ENCODE measurements at regions not wholly inside any gene's neighbourhood (a gene's known extent, or its start where the extent isn't known, plus 50 kb on each side); places are given as distances from the start of the nearest gene placed in this dataset.
"Not testable (repeated sequence)": the region's sequence is repeated elsewhere in the genome, so short reads cannot be mapped to it uniquely, and the experiment has no call there.

GRCh38 chr3:110618512-110619226 is 452.9 kb upstream of the NECTIN3 start:
- no peak for DNase-seq (ENCODE audit: low spot score)

- DNase-seq (ENCODE audit: low spot score), result no peak
These were observed 451.5 kb upstream of the NECTIN3 start for GRCh38 chr3:110620118-110620517.

GRCh38 chr3:110623571-110623970 is 448.0 kb upstream of the NECTIN3 start:
- DNase-seq (ENCODE audit: low spot score), result no peak

GRCh38 chr3:110624576-110624975 is 447.0 kb upstream of the NECTIN3 start:
- no peak for DNase-seq (ENCODE audit: low spot score)

- no peak for DNase-seq (ENCODE audit: low spot score)
These were observed 446.3 kb upstream of the NECTIN3 start for GRCh38 chr3:110625201-110625747.

GRCh38 chr3:110626652-110627111 is 444.9 kb upstream of the NECTIN3 start:
- not testable (repeated sequence) for DNase-seq (ENCODE audit: low spot score)

GRCh38 chr3:110628650-110629301 is 442.8 kb upstream of the NECTIN3 start:
- no peak for DNase-seq (ENCODE audit: low spot score)

GRCh38 chr3:110629917-110630316 is 441.7 kb upstream of the NECTIN3 start:
- no peak for DNase-seq (ENCODE audit: low spot score)

GRCh38 chr3:110644203-110644602 is 427.4 kb upstream of the NECTIN3 start:
- no peak for DNase-seq (ENCODE audit: low spot score)

- no peak for DNase-seq (ENCODE audit: low spot score)
These were observed 425.6 kb upstream of the NECTIN3 start for GRCh38 chr3:110646055-110646454.

- no peak for DNase-seq (ENCODE audit: low spot score)
These were observed 425.1 kb upstream of the NECTIN3 start for GRCh38 chr3:110646496-110646895.

GRCh38 chr3:110647586-110647985 is 424.0 kb upstream of the NECTIN3 start:
- DNase-seq (ENCODE audit: low spot score), result no peak

- no peak for DNase-seq (ENCODE audit: low spot score)
These were observed 420.9 kb upstream of the NECTIN3 start for GRCh38 chr3:110650741-110651140.

- DNase-seq (ENCODE audit: low spot score), result no peak
These were observed 416.6 kb upstream of the NECTIN3 start for GRCh38 chr3:110654843-110655502.

- DNase-seq (ENCODE audit: low spot score), result no peak
These were observed 415.1 kb upstream of the NECTIN3 start for GRCh38 chr3:110656394-110657025.

GRCh38 chr3:110664148-110664547 is 407.5 kb upstream of the NECTIN3 start:
- DNase-seq (ENCODE audit: low spot score), result no peak

GRCh38 chr3:110666495-110666894 is 405.1 kb upstream of the NECTIN3 start:
- DNase-seq (ENCODE audit: low spot score), result no peak

GRCh38 chr3:110667216-110667615 is 404.4 kb upstream of the NECTIN3 start:
- no peak for DNase-seq (ENCODE audit: low spot score)

- DNase-seq (ENCODE audit: low spot score), result no peak
These were observed 401.2 kb upstream of the NECTIN3 start for GRCh38 chr3:110670407-110670806.

GRCh38 chr3:110677506-110677905 is 394.1 kb upstream of the NECTIN3 start:
- DNase-seq (ENCODE audit: low spot score), result no peak

- DNase-seq (ENCODE audit: low spot score), result no peak
These were observed 392.3 kb upstream of the NECTIN3 start for GRCh38 chr3:110679285-110679684.

- no peak for DNase-seq (ENCODE audit: low spot score)
These were observed 391.2 kb upstream of the NECTIN3 start for GRCh38 chr3:110680450-110680849.
